ENCODE measurements at regions not wholly inside any gene's neighbourhood (a gene's known extent, or its start where the extent isn't known, plus 50 kb on each side); places are given as distances from the start of the nearest gene placed in this dataset.
"Not testable (repeated sequence)": the region's sequence is repeated elsewhere in the genome, so short reads cannot be mapped to it uniquely, and the experiment has no call there.

DNA sequence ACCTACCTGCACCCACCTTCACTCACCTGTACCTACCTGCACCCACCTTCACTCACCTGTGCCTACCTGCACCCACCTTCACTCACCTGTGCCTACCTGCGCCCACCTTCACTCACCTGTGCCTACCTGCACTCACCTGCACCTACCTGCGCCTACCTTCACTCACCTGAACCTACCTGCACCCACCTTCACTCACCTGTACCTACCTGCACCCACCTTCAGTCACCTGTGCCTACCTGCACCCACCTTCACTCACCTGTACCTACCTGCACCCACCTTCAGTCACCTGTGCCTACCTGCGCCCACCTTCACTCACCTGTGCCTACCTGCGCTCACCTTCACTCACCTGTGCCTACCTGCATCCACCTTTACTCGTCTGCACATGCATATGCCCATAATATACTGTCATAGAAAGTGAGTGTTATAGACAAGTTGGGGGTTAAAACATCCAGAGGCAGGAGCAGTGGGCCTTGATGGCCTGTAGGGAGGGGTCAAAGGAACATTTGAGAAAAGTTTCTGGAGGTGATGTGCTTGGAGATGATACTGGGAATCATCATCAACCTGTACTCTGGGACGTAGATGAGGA lies 232.9 kb upstream of the ZFP64 start:
- TF ChIP-seq, protein P1, sequence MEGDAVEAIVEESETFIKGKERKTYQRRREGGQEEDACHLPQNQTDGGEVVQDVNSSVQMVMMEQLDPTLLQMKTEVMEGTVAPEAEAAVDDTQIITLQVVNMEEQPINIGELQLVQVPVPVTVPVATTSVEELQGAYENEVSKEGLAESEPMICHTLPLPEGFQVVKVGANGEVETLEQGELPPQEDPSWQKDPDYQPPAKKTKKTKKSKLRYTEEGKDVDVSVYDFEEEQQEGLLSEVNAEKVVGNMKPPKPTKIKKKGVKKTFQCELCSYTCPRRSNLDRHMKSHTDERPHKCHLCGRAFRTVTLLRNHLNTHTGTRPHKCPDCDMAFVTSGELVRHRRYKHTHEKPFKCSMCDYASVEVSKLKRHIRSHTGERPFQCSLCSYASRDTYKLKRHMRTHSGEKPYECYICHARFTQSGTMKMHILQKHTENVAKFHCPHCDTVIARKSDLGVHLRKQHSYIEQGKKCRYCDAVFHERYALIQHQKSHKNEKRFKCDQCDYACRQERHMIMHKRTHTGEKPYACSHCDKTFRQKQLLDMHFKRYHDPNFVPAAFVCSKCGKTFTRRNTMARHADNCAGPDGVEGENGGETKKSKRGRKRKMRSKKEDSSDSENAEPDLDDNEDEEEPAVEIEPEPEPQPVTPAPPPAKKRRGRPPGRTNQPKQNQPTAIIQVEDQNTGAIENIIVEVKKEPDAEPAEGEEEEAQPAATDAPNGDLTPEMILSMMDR (IDR thresholded peaks at IDR 0.05) = not testable (repeated sequence)
- TF ChIP-seq EP300, POLR2A, POLR2AphosphoS5 (IDR thresholded peaks at IDR 0.05): not testable (repeated sequence)
